Choroid plexus epithelial cell (primary cell): ENCODE measurements at regions not wholly inside any gene's neighbourhood (a gene's known extent, or its start where the extent isn't known, plus 50 kb on each side); places are given as distances from the start of the nearest gene placed in this dataset.

Experiments
- DNase-seq: peaks from one replicate; pipeline ENCODE4 v3.0.0-alpha.2; 2010; ENCODE audit warnings: low read depth
- H3K4me3 ChIP-seq: 2 replicates; pipeline ENCODE4 v1.5.1; 2011; ENCODE audit warnings: low read depth, mild to moderate bottlenecking, control low read depth, low read length, moderate library complexity
- CTCF ChIP-seq: conservative IDR thresholded peaks from 2 replicates; pipeline ENCODE4 v1.5.1; 2011; ENCODE audit warnings: low read depth, mild to moderate bottlenecking, control low read depth, inconsistent platforms, low read length, moderate library complexity

DNA sequence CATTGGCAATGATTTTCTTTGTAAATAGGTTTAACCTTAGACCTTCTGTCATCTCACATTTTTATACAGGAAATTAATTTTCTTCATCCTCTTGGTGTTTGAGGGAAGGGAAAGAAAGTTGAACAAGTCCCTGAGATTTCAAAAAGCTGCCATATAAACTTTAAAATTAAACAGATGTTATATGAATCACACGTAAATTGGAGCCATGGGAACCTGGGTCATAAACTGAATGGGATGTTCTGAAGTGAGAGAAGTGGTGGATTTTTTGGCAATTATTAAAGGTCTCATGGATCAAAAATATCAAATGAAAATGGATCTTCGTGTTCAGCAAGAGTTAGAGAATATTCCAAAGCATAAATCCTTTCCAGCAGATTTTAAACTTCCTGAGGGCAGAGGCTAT, 242.2 kb downstream of the DMRT2 start:
- no peak for TF ChIP-seq CTCF
- H3K4me3 ChIP-seq: no peak overlapping the region
- DNase-seq: no peak

DNA sequence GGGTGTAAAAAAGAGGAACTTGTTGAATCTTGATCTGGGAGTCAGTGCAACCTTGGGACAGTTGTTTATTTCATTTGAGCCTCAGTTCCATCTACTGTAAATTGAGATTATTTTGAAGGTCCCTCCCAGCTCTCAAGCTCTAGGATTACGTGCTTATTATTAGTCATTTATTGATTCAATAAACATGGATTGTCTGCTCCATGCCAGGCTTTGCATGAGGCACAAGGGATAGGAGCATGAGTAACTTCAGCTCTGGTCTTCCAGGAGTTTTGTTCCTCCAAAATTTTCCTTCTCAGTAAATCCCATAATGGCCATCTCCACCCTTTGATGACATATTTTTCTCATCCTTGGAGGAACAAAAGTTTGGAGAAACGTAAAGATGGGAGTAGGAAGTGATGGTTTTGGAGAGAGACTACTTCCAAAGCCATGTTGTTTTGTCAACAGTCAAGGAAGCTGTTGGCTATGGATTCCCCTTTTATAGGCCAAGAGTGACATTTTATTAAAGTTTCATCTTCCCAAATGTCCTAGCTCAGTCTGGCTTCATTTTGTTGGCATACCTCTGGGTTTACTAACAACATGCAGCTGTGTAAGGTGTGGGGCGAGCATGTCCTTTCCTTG, 244.6 kb downstream of the DMRT2 start:
- DNase-seq: no peak
- no peak for TF ChIP-seq CTCF

DNA sequence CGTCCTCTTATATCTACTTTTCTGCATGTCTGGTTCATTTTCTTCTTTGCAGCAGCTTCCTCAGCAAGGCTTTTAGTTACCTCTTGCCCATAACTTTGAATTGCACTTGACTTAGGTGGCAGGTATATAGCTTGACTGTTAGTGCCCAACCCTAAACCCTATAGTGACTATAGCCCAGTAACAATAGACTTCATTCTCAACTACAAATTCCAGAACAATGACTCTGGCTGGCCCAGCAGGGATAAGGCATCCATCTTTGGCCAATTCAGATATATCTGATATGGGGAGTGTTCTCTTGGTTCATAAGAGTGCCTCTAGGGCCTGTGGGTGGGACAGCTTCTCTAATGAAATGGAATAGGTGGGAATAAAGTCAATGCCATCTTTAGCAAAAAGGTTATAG, 246.2 kb downstream of the DMRT2 start:
- TF ChIP-seq CTCF: no peak
- DNase-seq: no peak
- H3K4me3 ChIP-seq: no peak overlapping the region

More for the DNA sequence above, 244.6 kb downstream of the DMRT2 start:
- H3K4me3 ChIP-seq: no peak overlapping the region

DNA sequence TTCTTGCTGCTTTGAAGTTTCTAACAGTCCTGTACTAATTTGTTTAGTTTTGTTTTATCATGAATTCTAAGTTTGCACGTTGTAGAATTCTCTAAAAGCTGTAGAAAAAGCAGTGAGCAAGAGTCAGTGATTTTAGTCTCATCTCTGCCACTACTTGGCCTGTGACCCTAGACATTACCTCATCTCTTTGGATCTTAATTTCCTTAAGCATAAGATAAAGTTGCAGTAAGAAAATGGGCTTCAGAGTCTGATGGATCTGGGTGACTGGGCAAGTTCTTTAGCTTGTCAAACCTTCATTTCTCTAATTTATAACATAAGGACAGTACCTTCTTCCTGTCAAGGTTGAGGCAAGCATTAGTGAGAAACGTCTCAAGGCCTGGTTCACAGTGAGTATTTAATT, 247.9 kb downstream of the DMRT2 start:
- no peak for TF ChIP-seq CTCF
- DNase-seq: no peak
- no peak overlapping the region for H3K4me3 ChIP-seq

GRCh38 chr9:1300941-1301340, 250.8 kb downstream of the DMRT2 start:
- no peak for TF ChIP-seq CTCF
- no peak for DNase-seq
- H3K4me3 ChIP-seq: no peak overlapping the region

DNA sequence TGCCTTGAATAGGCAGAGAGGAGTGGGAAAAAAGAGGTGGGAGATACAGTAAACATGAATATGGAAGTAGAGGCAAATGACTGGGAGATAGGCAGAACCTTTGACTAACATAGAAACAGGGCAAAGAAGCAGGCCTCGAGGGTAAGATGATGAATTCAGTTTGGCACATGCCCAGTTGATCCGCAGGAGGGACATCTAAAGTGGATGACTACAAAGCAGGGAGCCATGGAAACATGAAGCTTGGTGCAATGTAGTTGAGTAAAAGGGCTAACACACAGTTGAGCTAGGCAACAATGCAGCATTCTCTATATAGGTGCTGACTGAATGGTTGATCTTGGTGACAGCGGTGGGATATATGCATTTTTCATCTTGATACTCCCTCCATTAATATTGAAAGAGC, 253.8 kb downstream of the DMRT2 start:
- H3K4me3 ChIP-seq: no peak overlapping the region
- no peak for DNase-seq
- TF ChIP-seq CTCF: no peak

DNA sequence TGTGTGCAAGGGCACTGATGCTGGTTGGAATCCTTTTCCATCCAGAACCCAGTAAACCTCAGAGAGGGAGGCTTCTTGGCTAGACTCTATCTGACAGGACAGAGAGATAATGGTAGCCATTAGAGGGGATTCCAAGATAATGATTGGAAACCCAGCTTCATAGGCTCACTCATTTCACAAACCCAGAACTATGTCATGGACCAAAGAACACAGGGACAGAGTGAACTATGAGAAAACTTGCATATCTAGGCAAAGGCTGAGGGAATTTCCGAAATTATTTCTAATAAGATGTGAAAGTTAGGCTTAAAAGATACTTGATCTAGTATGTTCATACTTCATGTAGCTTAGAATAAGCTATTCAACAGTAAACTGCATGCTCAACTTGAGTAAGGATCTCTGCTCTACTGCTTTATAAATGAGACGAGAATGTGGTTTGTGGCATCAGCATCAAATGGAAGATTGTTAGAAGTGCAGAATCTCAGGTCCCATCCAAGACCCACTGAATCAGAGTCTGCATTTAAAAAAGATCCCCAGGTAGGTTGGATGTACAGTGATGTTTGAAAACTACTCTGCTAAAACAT, 261.4 kb downstream of the DMRT2 start:
- no peak for TF ChIP-seq CTCF
- no peak overlapping the region for H3K4me3 ChIP-seq
- no peak for DNase-seq
